VCaP (cell line): ENCODE measurements at regions not wholly inside any gene's neighbourhood (a gene's known extent, or its start where the extent isn't known, plus 50 kb on each side); places are given as distances from the start of the nearest gene placed in this dataset.
"Not testable (repeated sequence)": the region's sequence is repeated elsewhere in the genome, so short reads cannot be mapped to it uniquely, and the experiment has no call there.

ENCODE experiments used
- H3K27ac ChIP-seq: fragments of 450-650 bp; 2 replicates; pipeline ENCODE4 v1.5.1; 2017
- CTCF ChIP-seq: fragments of 450-650 bp; conservative IDR thresholded peaks from 2 replicates; pipeline ENCODE4 v1.5.1; 2017; ENCODE audit warnings: mild to moderate bottlenecking, moderate library complexity

GRCh38 chr2:16392647-16393499, 272.8 kb downstream of the CYRIA start:
- no peak for TF ChIP-seq CTCF
- H3K27ac ChIP-seq, result no peak overlapping the region

GRCh38 chr2:16391986-16392385, 273.6 kb downstream of the CYRIA start:
- no peak for TF ChIP-seq CTCF
- no peak overlapping the region for H3K27ac ChIP-seq

- no peak overlapping the region for H3K27ac ChIP-seq
These were observed 275.1 kb downstream of the CYRIA start for GRCh38 chr2:16390561-16390960.

GRCh38 chr2:16389611-16390010, 276.0 kb downstream of the CYRIA start:
- no peak for TF ChIP-seq CTCF
- H3K27ac ChIP-seq, result no peak overlapping the region

More at GRCh38 chr2:16390561-16390960, 275.1 kb downstream of the CYRIA start:
- TF ChIP-seq CTCF, result no peak

- H3K27ac ChIP-seq, result not testable (repeated sequence)
These were observed 277.3 kb downstream of the CYRIA start for GRCh38 chr2:16388199-16388830.

- TF ChIP-seq CTCF, result no peak
- no peak overlapping the region for H3K27ac ChIP-seq
These were observed 278.1 kb downstream of the CYRIA start for GRCh38 chr2:16387461-16387984.

- TF ChIP-seq CTCF, result no peak
- H3K27ac ChIP-seq, result no peak overlapping the region
These were observed 279.2 kb downstream of the CYRIA start for GRCh38 chr2:16386431-16386830.

- H3K27ac ChIP-seq, result no peak overlapping the region
These were observed 279.6 kb downstream of the CYRIA start for GRCh38 chr2:16386031-16386430.

More at GRCh38 chr2:16386031-16386430, 279.6 kb downstream of the CYRIA start:
- TF ChIP-seq CTCF, result no peak
